GM10248 (cell line): ENCODE measurements at regions not wholly inside any gene's neighbourhood (a gene's known extent, or its start where the extent isn't known, plus 50 kb on each side); places are given as distances from the start of the nearest gene placed in this dataset.

Experiments used
- CTCF ChIA-PET: fragments of 300-600 bp; sonication (Branson Sonifier 250); formaldehyde crosslinking; extraction: SDS; loops from one replicate; lab custom pipeline; 2021; ENCODE audit warnings: antibody characterized with exemption; lab: Yijun Ruan, JAX
- POLR2A ChIA-PET: fragments of 350-650 bp; sonication (Branson Sonifier 250); formaldehyde crosslinking; extraction: SDS; loops from one replicate; lab custom pipeline; 2020; ENCODE audit warnings: antibody characterized with exemption; lab: Yijun Ruan, JAX
- DNase-seq: peaks from one replicate; pipeline ENCODE4 v3.0.0; 2012; ENCODE audit errors: extremely low spot score
- TF ChIP-seq, protein P1 (sequence below): IDR thresholded peaks from 2 replicates; pipeline ENCODE4 v1.5.1; 2012; ENCODE audit warnings: mild to moderate bottlenecking, low read depth; ENCODE audit errors: extremely low read depth, missing control alignments, control extremely low read depth

DNA sequence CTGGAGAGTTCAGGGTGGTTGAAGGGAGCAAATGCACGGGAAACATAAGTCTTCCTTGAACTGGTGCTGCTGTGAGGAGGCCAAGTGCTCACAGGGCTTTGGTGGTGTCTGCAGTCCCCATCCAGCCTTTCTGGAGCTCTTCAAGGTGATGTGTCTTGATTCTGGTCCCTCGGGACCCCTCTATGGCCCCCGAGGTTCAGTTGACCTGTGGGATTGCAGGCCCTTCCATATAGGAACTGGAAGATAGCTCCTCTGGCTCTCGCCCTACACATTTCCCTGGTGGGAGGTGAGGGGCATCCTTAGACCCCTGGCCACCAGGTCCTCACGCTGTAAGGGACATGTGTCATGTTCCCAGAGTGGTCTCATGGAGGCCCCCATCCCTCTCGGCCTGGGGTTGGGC, 191.8 kb downstream of the GADD45G start:
- no peak for DNase-seq
- POLR2A ChIA-PET = no interaction called here
- CTCF ChIA-PET = interaction anchor here (1.6 to 2.2 kb wide), 2 partner anchors 11 to 21 kb away, joined by 3 to 9 read pairs; no protein-coding TSS in a partner anchor
- TF ChIP-seq, protein P1, sequence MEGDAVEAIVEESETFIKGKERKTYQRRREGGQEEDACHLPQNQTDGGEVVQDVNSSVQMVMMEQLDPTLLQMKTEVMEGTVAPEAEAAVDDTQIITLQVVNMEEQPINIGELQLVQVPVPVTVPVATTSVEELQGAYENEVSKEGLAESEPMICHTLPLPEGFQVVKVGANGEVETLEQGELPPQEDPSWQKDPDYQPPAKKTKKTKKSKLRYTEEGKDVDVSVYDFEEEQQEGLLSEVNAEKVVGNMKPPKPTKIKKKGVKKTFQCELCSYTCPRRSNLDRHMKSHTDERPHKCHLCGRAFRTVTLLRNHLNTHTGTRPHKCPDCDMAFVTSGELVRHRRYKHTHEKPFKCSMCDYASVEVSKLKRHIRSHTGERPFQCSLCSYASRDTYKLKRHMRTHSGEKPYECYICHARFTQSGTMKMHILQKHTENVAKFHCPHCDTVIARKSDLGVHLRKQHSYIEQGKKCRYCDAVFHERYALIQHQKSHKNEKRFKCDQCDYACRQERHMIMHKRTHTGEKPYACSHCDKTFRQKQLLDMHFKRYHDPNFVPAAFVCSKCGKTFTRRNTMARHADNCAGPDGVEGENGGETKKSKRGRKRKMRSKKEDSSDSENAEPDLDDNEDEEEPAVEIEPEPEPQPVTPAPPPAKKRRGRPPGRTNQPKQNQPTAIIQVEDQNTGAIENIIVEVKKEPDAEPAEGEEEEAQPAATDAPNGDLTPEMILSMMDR = no peak

DNA sequence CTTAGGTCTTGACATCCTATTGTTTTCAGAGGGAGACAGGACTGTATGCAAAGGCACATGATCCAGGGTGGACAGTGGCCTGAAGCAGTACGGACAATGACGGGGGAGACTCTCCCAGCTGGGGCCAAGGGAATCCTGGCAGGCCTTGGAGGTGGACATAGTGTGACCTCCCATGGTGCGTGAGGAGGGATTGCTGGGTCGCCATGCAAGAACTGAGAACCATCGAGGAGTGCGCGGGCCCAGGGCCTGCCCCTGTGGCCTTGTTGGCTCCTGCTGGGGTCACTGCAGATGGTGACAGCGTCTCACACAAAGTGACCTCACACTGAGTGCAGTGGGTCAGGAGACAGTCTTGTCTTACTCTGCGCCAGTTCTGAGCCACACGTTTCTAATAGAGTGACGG, 192.4 kb downstream of the GADD45G start:
- POLR2A ChIA-PET = no interaction called here
- TF ChIP-seq, protein P1 = no peak
- CTCF ChIA-PET = interaction anchor here (1.6 to 2.2 kb wide), 3 partner anchors 12 to 20 kb away, joined by 3 to 9 read pairs (median 4); no protein-coding TSS in a partner anchor
- no peak for DNase-seq

DNA sequence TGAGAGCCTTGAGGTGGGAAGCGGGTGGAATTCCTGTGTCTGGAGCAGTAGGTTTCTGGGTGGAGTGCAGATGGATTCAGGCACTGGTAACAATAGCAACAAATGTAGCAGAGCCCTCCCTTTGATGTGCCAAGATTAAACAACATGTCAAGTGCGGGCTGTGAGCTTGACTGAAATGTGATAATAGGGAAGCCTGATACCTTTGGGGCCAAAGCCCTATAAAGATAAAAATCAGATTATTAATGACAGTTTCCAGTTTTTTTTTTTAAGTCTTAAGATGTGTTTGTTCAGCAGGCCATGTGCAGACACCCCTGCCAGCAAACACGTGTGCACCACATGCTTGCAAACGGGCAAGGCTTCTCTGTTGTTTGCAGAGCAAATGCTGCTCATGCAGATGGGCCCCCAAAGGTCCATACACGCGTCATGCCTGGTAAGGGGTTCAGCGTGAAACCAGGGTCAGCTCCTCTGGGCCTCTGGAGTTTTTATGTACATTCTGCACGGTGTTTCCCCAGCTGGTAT, 193.2 kb downstream of the GADD45G start:
- POLR2A ChIA-PET = no interaction called here

DNA sequence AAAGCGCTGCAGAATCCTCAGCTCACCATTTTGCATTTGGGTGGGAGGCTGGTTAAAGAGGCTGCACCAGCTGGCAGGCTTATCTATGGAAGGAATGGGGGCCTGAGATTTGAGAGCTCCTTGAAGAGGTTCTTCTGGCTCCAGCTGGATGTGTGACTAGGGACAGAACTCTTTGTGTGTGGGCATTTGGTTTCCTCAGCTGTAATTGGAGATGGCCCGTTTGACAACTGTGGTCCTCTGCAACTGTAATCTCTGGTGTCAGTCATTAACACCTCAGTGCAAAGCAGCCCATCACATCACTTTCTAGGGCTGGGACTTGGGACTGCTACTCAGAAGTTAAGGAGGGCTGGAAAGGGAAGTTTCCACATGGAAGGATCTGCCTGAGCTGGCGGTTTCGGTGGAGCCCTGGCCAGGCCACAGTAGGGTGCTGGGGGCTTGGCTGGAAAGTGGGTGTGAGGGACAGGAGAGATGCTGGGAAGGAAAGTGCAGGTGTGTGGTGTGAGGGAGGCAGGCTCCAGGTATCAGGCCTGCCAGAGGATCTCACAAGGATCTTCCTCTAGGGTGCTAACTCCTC, 193.8 kb downstream of the GADD45G start:
- ChIA-PET CTCF (interaction anchor here (1.3 to 1.7 kb wide), 2 partner anchors 11 to 15 kb away, joined by 4 read pairs; no protein-coding TSS in a partner anchor), POLR2A (no interaction called here)
- TF ChIP-seq, protein P1 = no peak
- DNase-seq = no peak

More for the DNA sequence above, 193.2 kb downstream of the GADD45G start:
- CTCF ChIA-PET = interaction anchor here (1.6 to 2.2 kb wide), 3 partner anchors 13 to 19 kb away, joined by 3 to 9 read pairs (median 4); no protein-coding TSS in a partner anchor
- TF ChIP-seq, protein P1 = no peak
- DNase-seq = no peak

DNA sequence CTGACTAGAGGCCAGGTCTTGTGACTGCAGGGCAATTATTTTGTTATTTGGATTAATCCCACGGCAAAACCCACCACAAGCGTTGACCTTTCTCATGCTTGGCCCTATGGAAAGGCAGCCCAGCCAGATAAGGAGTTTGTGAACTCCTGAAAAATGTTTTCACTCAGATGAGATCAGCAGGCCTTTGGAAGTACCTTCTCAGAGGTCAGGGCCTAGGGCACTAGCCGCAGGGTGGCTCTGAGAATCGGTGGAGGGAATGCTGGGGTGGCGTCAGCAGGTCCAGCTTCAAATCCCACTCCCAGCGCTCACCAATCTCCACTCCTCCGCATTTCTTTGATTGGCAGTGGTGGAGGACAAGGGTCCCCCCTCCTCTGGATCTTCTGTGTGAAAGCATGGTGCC, 194.4 kb downstream of the GADD45G start:
- no peak for DNase-seq
- CTCF ChIA-PET = interaction anchor here (1.3 kb wide), 1 partner anchor 10 kb away, joined by 4 read pairs; no protein-coding TSS in a partner anchor
- POLR2A ChIA-PET = no interaction called here
- TF ChIP-seq, protein P1 = no peak

DNA sequence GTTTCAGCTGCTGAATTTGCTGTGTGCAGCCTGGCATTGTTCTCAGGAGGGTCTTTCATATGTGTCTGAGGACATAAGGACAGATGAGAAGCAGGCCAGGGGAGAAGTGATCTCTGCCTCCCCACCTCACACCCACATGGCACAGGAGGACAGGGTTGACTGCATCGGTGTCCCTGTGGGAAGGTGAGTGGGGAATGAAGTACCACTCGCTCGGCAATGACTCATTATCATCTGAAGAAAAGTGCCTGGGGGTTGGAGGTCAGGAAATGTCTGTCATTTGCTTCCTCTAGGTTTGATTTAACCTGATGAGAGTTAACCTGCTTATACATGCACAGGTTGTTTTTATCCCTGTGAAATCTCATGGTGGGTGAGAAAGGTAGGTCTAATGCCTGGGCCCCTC, 195.0 kb downstream of the GADD45G start:
- TF ChIP-seq, protein P1 = no peak
- no peak for DNase-seq
- CTCF ChIA-PET = interaction anchor here (1.3 kb wide), 1 partner anchor 10 kb away, joined by 4 read pairs; no protein-coding TSS in a partner anchor
- POLR2A ChIA-PET = no interaction called here
